HG03442 (cell line): ENCODE measurements at regions not wholly inside any gene's neighbourhood (a gene's known extent, or its start where the extent isn't known, plus 50 kb on each side); places are given as distances from the start of the nearest gene placed in this dataset.

Experiments
- ATAC-seq: cut with Tn5 transposase; IDR thresholded peaks from one replicate; pipeline ENCODE4 v1.9.1; 2021; ENCODE audit warnings: mild to moderate bottlenecking, moderate library complexity; ENCODE audit not compliant: unreplicated experiment

- no peak for ATAC-seq
These were observed 132.2 kb upstream of the PRICKLE2 start for GRCh38 chr3:64357481-64357880.

GRCh38 chr3:64355401-64355807, 130.1 kb upstream of the PRICKLE2 start:
- ATAC-seq, result no peak

- no peak for ATAC-seq
These were observed 129.7 kb upstream of the PRICKLE2 start for GRCh38 chr3:64354956-64355355.

GRCh38 chr3:64354221-64354620, 129.0 kb upstream of the PRICKLE2 start:
- no peak for ATAC-seq

GRCh38 chr3:64353226-64353625, 128.0 kb upstream of the PRICKLE2 start:
- ATAC-seq, result no peak

- ATAC-seq, result no peak
These were observed 127.3 kb upstream of the PRICKLE2 start for GRCh38 chr3:64352639-64352992.

- no peak for ATAC-seq
These were observed 126.7 kb upstream of the PRICKLE2 start for GRCh38 chr3:64351713-64352638.

- ATAC-seq, result no peak
These were observed 124.3 kb upstream of the PRICKLE2 start for GRCh38 chr3:64349551-64349950.

- no peak for ATAC-seq
These were observed 120.1 kb upstream of the PRICKLE2 start for GRCh38 chr3:64345371-64345770.

GRCh38 chr3:64344721-64345207, 119.5 kb upstream of the PRICKLE2 start:
- no peak for ATAC-seq

- ATAC-seq, result no peak
These were observed 118.6 kb upstream of the PRICKLE2 start for GRCh38 chr3:64343689-64344430.

- ATAC-seq, result no peak
These were observed 117.8 kb upstream of the PRICKLE2 start for GRCh38 chr3:64342940-64343688.

GRCh38 chr3:64341296-64341695, 116.0 kb upstream of the PRICKLE2 start:
- no peak for ATAC-seq

- no peak for ATAC-seq
These were observed 115.4 kb upstream of the PRICKLE2 start for GRCh38 chr3:64340641-64341101.

- no peak for ATAC-seq
These were observed 111.2 kb upstream of the PRICKLE2 start for GRCh38 chr3:64336488-64336887.

- no peak for ATAC-seq
These were observed 107.4 kb upstream of the PRICKLE2 start for GRCh38 chr3:64332459-64333350.

GRCh38 chr3:64331605-64332004, 106.3 kb upstream of the PRICKLE2 start:
- ATAC-seq, result no peak

GRCh38 chr3:64329037-64329436, 103.8 kb upstream of the PRICKLE2 start:
- ATAC-seq, result no peak

GRCh38 chr3:64327100-64327804, 102.0 kb upstream of the PRICKLE2 start:
- no peak for ATAC-seq
